SU-DHL-6 (cell line): ENCODE measurements at regions not wholly inside any gene's neighbourhood (a gene's known extent, or its start where the extent isn't known, plus 50 kb on each side); places are given as distances from the start of the nearest gene placed in this dataset.

Experiments
- CTCF ChIP-seq: fragments of 200-600 bp; sonication (generic); IDR thresholded peaks from one replicate; pipeline ENCODE4 v1.5.1; 2017; ENCODE audit warnings: antibody characterized with exemption, mild to moderate bottlenecking, low read length, moderate library complexity; ENCODE audit not compliant: insufficient read depth, poor library complexity, severe bottlenecking
- EZH2phosphoT487 ChIP-seq: fragments of 200-600 bp; sonication (generic), shearing (Covaris generic); conservative IDR thresholded peaks from 2 replicates; pipeline ENCODE4 v1.6.1; 2018; ENCODE audit warnings: mild to moderate bottlenecking, antibody characterized with exemption, low read length, moderate library complexity, mixed read lengths

- TF ChIP-seq CTCF (no peak), EZH2phosphoT487 (no peak)
These were observed 979.1 kb upstream of the CTNND2 start for GRCh38 chr5:12883395-12883794.
